T-helper 1 cell treated with Interleukin-12 subunit alpha and Interleukin-12 subunit beta and Interleukin-4 antibody, amounts not matched to agents 30 μg/mL and 1 μg/mL, for 36 hours (primary cell): ENCODE measurements at regions not wholly inside any gene's neighbourhood (a gene's known extent, or its start where the extent isn't known, plus 50 kb on each side); places are given as distances from the start of the nearest gene placed in this dataset.

Experiments used
- H3K27ac Mint-ChIP-seq: one replicate; pipeline ENCODE4 v1.8.0; 2021; ENCODE audit warnings: mild to moderate bottlenecking, mixed read lengths
- H3K27me3 Mint-ChIP-seq: one replicate; pipeline ENCODE4 v1.8.0; 2021; ENCODE audit warnings: low read depth, mixed read lengths
- H3K36me3 Mint-ChIP-seq: one replicate; pipeline ENCODE4 v1.8.0; 2021; ENCODE audit warnings: low read depth, mixed read lengths
- H3K4me1 Mint-ChIP-seq: one replicate; pipeline ENCODE4 v1.8.0; 2021; ENCODE audit warnings: low read depth, mixed read lengths
- H3K4me3 Mint-ChIP-seq: one replicate; pipeline ENCODE4 v1.8.0; 2021; ENCODE audit warnings: mild to moderate bottlenecking, moderate library complexity, mixed read lengths
- H3K9me3 Mint-ChIP-seq: one replicate; pipeline ENCODE4 v1.8.0; 2021; ENCODE audit warnings: mixed read lengths

GRCh38 chr18:44117821-44118220 is 562.9 kb upstream of the SETBP1 start:
- Mint-ChIP-seq H3K27me3 (no peaks in the 10 kb centered on the region), H3K36me3 (no peaks in the 10 kb centered on the region), H3K9me3 (peaks cover 6% of the 10 kb centered on the region)

GRCh38 chr18:44119607-44120006 is 561.1 kb upstream of the SETBP1 start:
- Mint-ChIP-seq H3K4me3 (no peak overlapping the region), H3K27ac (no peak overlapping the region), H3K4me1 (no peaks in the 10 kb centered on the region), H3K27me3 (no peaks in the 10 kb centered on the region), H3K36me3 (no peaks in the 10 kb centered on the region), H3K9me3 (peaks cover 6% of the 10 kb centered on the region)

More at GRCh38 chr18:44117821-44118220, 562.9 kb upstream of the SETBP1 start:
- no peak overlapping the region for H3K27ac Mint-ChIP-seq
- H3K4me1 Mint-ChIP-seq = no peaks in the 10 kb centered on the region
- no peak overlapping the region for H3K4me3 Mint-ChIP-seq

GRCh38 chr18:44123743-44124142 is 556.9 kb upstream of the SETBP1 start:
- Mint-ChIP-seq H3K9me3 (peaks cover 6% of the 10 kb centered on the region), H3K4me3 (no peak overlapping the region), H3K27ac (no peak overlapping the region), H3K36me3 (no peaks in the 10 kb centered on the region), H3K4me1 (no peaks in the 10 kb centered on the region), H3K27me3 (no peaks in the 10 kb centered on the region)

DNA sequence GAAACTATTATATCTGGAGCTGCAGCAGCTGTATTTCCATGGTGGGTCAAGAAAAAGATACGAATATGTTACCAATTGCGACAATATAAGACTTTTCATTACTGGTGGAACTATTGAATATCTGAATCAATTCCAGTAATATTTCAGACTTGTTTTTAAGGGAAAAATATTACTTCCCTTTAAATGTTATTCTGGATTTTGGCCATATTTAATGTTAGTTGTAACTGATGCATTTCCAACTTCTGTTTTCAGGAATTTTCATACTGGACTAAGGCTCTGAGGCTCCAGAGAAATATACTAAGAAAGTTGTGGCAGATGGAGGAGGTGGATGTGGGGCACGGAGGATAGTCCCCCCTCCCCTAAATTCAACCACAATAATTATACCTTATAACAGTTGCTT is 555.2 kb upstream of the SETBP1 start:
- H3K4me1 Mint-ChIP-seq = no peaks in the 10 kb centered on the region
- no peak overlapping the region for H3K4me3 Mint-ChIP-seq
- no peaks in the 10 kb centered on the region for H3K36me3 Mint-ChIP-seq
- peaks cover 6% of the 10 kb centered on the region for H3K9me3 Mint-ChIP-seq
- no peak overlapping the region for H3K27ac Mint-ChIP-seq
- H3K27me3 Mint-ChIP-seq = no peaks in the 10 kb centered on the region

DNA sequence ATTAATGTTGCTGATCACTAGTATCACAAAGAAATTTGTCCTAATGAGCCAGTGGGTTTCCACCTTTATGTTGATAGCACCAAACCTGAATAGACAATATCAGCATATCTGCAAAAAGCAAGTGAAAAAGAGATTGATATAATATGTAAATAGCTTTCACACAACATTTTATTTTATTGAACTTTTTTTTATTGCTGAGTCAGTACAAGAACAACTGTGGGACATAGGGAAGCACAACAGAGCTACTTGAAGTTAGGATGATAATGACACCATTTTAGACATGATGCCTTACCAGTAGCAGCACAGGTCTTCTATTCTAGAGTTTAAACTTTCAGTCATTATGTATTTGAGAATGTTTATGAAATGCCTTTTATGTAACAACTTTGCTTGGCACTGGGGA is 554.1 kb upstream of the SETBP1 start:
- Mint-ChIP-seq H3K9me3 (peaks cover 6% of the 10 kb centered on the region), H3K4me1 (no peaks in the 10 kb centered on the region), H3K36me3 (no peaks in the 10 kb centered on the region), H3K27me3 (peaks cover 2% of the 10 kb centered on the region), H3K4me3 (no peak overlapping the region), H3K27ac (no peak overlapping the region)

GRCh38 chr18:44128365-44128764 is 552.3 kb upstream of the SETBP1 start:
- Mint-ChIP-seq H3K4me3 (no peak overlapping the region), H3K36me3 (no peaks in the 10 kb centered on the region), H3K9me3 (no peaks in the 10 kb centered on the region), H3K27ac (no peak overlapping the region), H3K4me1 (no peaks in the 10 kb centered on the region), H3K27me3 (peaks cover 3% of the 10 kb centered on the region)

DNA sequence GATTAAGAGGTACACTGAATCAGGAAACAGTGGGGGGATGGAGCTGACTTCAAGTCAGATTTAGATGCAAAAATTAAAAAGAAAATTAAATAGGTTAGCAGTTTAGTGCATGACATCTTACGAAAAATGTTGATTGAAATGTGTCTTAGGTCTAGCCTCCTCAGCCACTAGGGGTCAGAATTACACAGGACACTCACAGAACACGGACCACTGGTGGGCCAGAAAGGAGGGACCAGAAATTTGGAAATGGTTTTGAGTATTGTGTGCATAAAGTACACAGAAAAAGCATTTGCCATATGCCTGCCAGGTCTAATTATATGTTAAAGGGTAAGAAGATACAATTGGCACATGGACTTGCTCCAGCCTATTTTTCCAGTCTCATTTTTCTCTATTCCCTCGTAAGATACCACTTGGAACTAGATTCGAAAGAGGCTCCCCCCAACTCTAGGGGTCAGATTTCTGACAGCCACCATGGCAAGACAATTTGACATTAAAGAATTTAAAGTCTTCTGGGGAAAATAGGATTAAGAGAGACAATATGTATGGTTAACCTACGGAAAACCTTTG is 550.2 kb upstream of the SETBP1 start:
- no peak overlapping the region for H3K27ac Mint-ChIP-seq
- peaks cover 3% of the 10 kb centered on the region for H3K27me3 Mint-ChIP-seq
- no peak overlapping the region for H3K4me3 Mint-ChIP-seq
- H3K36me3 Mint-ChIP-seq = no peaks in the 10 kb centered on the region
- no peaks in the 10 kb centered on the region for H3K9me3 Mint-ChIP-seq
- H3K4me1 Mint-ChIP-seq = no peaks in the 10 kb centered on the region

GRCh38 chr18:44133483-44133882 is 547.2 kb upstream of the SETBP1 start:
- Mint-ChIP-seq H3K36me3 (no peaks in the 10 kb centered on the region), H3K27me3 (peaks cover 3% of the 10 kb centered on the region), H3K9me3 (no peaks in the 10 kb centered on the region), H3K4me3 (no peak overlapping the region), H3K27ac (no peak overlapping the region), H3K4me1 (no peaks in the 10 kb centered on the region)

DNA sequence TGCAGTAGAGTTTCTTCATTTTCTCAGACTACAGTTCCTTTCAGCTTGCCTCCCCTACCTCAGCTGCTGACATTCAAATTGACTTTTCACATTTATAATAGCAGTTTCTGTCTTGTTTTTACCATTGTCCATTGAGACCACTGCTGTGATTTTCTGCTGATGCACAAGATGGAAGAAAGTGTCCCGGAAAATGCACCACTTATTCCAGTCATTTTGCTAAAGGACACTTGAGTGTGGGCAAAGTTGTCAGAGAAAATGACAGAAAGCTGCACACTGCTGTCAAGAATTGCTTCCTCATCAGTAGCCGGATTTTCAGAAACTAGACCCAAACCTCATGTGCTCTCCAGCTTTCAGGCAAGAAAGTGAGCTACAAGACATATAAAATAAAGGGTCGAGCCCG is 546.2 kb upstream of the SETBP1 start:
- Mint-ChIP-seq H3K27me3 (peaks cover 3% of the 10 kb centered on the region), H3K27ac (no peak overlapping the region), H3K36me3 (no peaks in the 10 kb centered on the region), H3K9me3 (peaks cover 3% of the 10 kb centered on the region), H3K4me1 (no peaks in the 10 kb centered on the region), H3K4me3 (no peak overlapping the region)

GRCh38 chr18:44135741-44136140 is 544.9 kb upstream of the SETBP1 start:
- Mint-ChIP-seq H3K36me3 (no peaks in the 10 kb centered on the region), H3K4me3 (no peak overlapping the region)

GRCh38 chr18:44136326-44136725 is 544.4 kb upstream of the SETBP1 start:
- Mint-ChIP-seq H3K4me1 (no peaks in the 10 kb centered on the region), H3K36me3 (no peaks in the 10 kb centered on the region), H3K27me3 (peaks cover 3% of the 10 kb centered on the region), H3K27ac (no peak overlapping the region), H3K4me3 (no peak overlapping the region), H3K9me3 (peaks cover 3% of the 10 kb centered on the region)

More at GRCh38 chr18:44135741-44136140, 544.9 kb upstream of the SETBP1 start:
- Mint-ChIP-seq H3K27me3 (peaks cover 3% of the 10 kb centered on the region), H3K9me3 (peaks cover 3% of the 10 kb centered on the region), H3K27ac (no peak overlapping the region), H3K4me1 (no peaks in the 10 kb centered on the region)

GRCh38 chr18:44143072-44143471 is 537.6 kb upstream of the SETBP1 start:
- no peaks in the 10 kb centered on the region for H3K4me1 Mint-ChIP-seq
- no peak overlapping the region for H3K27ac Mint-ChIP-seq
- H3K36me3 Mint-ChIP-seq = no peaks in the 10 kb centered on the region
- H3K4me3 Mint-ChIP-seq = no peak overlapping the region
- H3K9me3 Mint-ChIP-seq = peaks cover 3% of the 10 kb centered on the region
- no peaks in the 10 kb centered on the region for H3K27me3 Mint-ChIP-seq

DNA sequence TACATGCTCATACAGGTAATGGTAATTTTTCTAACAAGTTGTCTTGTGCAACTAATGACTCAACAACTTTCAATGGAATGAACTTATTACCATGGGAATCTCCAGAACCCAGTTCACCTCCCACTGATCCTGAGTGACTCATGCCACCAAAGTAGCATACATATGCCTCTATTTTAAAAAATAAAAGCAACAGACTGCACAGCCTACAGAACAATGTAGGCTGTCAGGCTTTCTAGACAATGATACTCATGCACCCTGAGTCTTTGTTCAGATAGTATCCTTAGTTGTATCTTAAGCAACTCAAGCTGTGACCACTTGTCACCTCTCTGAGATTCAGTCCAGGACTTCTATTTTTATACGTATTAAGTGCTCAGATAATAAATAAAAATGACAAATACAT is 531.0 kb upstream of the SETBP1 start:
- H3K27me3 Mint-ChIP-seq = no peaks in the 10 kb centered on the region
- no peaks in the 10 kb centered on the region for H3K36me3 Mint-ChIP-seq
- no peaks in the 10 kb centered on the region for H3K9me3 Mint-ChIP-seq
- H3K27ac Mint-ChIP-seq = no peak overlapping the region
- no peaks in the 10 kb centered on the region for H3K4me1 Mint-ChIP-seq
- H3K4me3 Mint-ChIP-seq = no peak overlapping the region

- Mint-ChIP-seq H3K4me3 (no peak overlapping the region), H3K4me1 (no peaks in the 10 kb centered on the region), H3K27ac (no peak overlapping the region), H3K36me3 (no peaks in the 10 kb centered on the region), H3K27me3 (no peaks in the 10 kb centered on the region), H3K9me3 (no peaks in the 10 kb centered on the region)
These were observed 526.7 kb upstream of the SETBP1 start for GRCh38 chr18:44153981-44154380.

- no peaks in the 10 kb centered on the region for H3K27me3 Mint-ChIP-seq
- H3K4me1 Mint-ChIP-seq = no peaks in the 10 kb centered on the region
- H3K36me3 Mint-ChIP-seq = no peaks in the 10 kb centered on the region
- H3K9me3 Mint-ChIP-seq = no peaks in the 10 kb centered on the region
- no peak overlapping the region for H3K27ac Mint-ChIP-seq
- no peak overlapping the region for H3K4me3 Mint-ChIP-seq
These were observed 524.6 kb upstream of the SETBP1 start for GRCh38 chr18:44156126-44156525.

DNA sequence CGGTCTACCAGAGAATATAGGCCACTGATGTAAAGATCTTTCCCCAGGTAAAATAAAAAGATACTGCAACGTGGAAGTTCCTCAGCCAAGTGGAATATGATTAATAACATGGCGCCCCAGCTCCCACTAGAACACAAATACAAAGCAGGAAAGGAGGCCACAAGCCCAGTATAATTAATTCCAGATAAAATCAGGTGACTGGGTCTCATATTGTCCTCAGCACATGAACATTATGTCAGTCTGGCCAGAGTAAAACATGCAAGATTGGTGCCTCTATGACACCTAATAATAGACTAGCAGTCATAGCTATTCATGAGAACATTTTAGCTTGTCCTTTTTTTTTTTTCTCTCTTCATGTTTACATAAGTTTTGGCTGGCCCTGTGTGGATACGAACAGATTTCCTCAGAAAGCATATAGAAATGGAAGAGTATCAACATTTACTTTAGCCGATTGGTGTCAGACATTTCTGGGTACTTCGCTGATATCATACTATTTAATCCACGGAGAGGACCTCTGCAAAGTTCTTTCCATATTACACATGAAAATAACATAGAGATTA is 523.8 kb upstream of the SETBP1 start:
- Mint-ChIP-seq H3K9me3 (no peaks in the 10 kb centered on the region), H3K27ac (no peak overlapping the region), H3K4me3 (no peak overlapping the region), H3K27me3 (no peaks in the 10 kb centered on the region), H3K36me3 (no peaks in the 10 kb centered on the region), H3K4me1 (no peaks in the 10 kb centered on the region)
